NCI-H128 (cell line): ENCODE measurements at regions not wholly inside any gene's neighbourhood (a gene's known extent, or its start where the extent isn't known, plus 50 kb on each side); places are given as distances from the start of the nearest gene placed in this dataset.
A peak's percentile ranks its signal among the peaks of the same experiment; 100 is the strongest.

Experiments used
- DNase-seq: peaks from one replicate; lab custom pipeline; 2025; ENCODE audit not compliant: unreplicated experiment; lab: John Stamatoyannopoulos, UW

GRCh38 chr6:98514796-98515195 is 319.6 kb upstream of the POU3F2 start:
- DNase-seq, result peak; percentile 80

DNA sequence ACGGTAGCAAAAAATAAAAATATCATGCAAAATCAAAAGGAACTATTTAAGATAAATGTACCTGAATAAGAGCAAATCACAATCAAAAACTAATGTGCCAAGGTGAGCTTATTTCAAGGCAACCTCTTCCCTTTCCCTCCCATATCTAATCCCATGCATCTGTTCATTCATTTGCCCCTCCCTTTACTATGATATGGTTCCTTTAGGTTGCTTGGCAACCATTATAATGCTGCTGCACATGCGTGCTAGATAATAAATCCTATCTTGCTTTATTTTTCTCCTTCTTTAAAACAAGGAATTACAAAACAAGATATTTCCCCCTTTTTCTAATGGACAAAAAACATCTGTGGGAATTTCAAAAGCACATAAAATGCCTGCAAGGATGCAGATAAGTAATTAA is 318.2 kb upstream of the POU3F2 start:
- DNase-seq, result no peak

DNA sequence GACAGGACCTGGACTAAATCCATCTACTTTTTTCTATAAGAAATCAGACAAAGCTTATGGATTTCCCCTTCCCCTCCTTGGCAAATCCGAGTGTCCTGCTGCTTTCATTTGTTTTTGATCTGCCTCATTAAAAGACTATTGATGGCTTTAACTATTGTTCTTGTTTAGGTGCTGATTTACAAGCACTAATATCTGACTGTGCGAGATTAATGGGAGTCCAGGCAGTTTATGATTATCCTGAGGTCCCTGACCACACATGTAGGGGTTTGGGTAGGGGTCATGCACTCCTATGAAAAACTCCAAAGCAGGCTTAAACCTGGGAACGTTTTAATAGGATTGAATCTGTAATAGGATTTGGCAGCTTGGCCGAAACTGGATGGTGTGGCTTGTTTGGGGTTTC is 317.5 kb upstream of the POU3F2 start:
- no peak for DNase-seq

DNA sequence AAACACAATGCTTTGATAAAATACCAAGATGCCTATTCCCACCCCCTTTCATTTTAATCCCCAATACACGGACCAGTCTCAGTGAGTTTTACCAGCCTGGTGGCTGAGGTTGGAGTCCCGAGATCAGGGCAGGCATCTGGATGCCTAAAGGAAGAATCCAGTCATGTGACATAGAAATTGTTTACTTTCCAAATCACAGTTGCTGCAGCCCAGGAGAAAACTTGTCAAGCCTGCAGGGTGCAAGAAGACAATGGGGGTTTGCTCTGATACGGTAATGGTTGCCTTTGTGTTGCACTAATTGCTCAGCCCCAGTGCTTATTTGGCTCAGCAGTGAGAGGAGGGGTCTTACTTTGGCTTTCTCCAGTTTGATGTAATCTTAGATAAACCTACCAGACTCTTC is 308.5 kb upstream of the POU3F2 start:
- no peak for DNase-seq

- DNase-seq, result peak; percentile 20
Observed at GRCh38 chr6:98526465-98526864, 307.9 kb upstream of the POU3F2 start.

- no peak for DNase-seq
Observed at GRCh38 chr6:98529364-98529763, 305.0 kb upstream of the POU3F2 start.

- no peak for DNase-seq
Observed at GRCh38 chr6:98530732-98531131, 303.6 kb upstream of the POU3F2 start.

DNA sequence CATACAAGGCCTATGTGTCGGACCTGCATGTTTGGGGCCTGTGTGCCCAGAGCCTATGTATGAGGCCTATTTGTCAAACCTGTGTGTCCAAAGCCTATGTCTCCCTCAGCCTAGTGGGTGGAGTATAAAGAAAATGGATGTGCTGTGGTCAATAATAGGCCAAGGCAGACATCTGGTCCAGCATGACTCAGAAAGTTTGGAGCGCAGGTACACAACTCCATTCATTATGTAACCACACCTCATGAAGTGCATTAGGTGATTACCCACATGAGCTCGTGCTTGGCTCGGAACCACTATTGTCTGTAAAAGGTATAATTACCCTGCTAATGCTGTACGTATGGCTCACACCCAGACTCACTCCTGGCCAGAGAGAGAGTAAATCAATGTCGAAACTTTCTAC is 302.4 kb upstream of the POU3F2 start:
- no peak for DNase-seq

GRCh38 chr6:98539741-98540140 is 294.6 kb upstream of the POU3F2 start:
- DNase-seq, result no peak

DNA sequence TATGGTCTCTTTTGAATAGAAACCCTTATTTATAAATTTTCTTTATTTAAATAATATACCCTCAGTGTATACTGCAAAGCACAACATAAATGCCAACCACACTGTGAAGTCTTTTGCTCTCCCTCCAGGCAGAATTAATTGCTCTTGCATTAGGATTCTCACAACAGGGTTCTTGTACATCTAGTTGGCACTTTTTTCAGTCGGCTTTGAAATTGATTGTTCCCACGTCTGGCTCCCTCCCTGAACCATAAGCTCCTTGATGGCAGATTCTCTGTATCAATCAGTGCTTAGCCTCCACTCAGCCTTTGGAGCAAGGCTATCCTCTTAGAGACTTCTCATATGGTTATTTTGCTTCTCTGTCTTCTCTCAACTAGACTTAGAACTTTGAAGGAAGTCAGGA is 288.0 kb upstream of the POU3F2 start:
- no peak for DNase-seq

- no peak for DNase-seq
Observed at GRCh38 chr6:98547151-98547550, 287.2 kb upstream of the POU3F2 start.

GRCh38 chr6:98547634-98548033 is 286.7 kb upstream of the POU3F2 start:
- DNase-seq, result no peak

DNA sequence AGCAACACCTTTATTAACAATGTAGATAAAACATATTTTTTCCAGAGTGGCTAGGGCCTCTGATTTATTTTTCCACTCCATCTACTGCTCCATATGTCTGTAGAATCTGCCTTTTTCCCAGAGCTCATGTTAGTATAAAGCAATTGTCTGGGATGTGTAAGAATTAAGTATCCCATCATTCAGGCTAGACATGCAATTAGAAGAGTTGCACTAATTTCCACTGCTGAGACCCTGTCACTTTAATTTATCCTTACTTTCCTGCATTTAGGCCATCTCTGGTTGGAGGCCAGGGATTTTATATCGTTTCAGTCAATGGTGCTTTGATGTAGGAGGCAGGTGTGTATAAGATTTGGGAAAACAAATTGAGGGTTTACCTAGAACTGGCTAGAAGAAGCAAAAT is 286.1 kb upstream of the POU3F2 start:
- no peak for DNase-seq

GRCh38 chr6:98560418-98560817 is 274.0 kb upstream of the POU3F2 start:
- no peak for DNase-seq

DNA sequence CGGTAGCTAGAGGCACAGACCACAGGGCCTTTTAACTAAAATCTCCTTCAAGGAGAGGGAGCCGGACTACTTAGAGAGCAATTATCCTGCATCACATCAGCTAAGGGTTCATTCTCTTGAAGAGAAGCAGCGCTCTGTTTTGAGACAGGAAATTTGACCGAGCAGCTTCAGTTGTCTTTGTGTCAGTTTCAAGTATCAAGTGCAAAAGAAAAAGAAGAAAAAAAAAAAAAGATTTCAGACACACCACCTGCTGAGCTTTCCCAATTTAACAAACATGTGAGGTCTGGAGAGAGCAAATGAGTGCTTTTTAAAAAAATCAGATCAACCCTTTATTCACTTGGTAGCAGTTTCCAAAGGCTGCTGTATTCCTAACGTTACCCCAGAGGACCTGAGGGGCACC is 273.5 kb upstream of the POU3F2 start:
- no peak for DNase-seq

GRCh38 chr6:98566126-98566525 is 268.2 kb upstream of the POU3F2 start:
- DNase-seq, result no peak

- DNase-seq, result no peak
Observed at GRCh38 chr6:98572579-98572978, 261.8 kb upstream of the POU3F2 start.

DNA sequence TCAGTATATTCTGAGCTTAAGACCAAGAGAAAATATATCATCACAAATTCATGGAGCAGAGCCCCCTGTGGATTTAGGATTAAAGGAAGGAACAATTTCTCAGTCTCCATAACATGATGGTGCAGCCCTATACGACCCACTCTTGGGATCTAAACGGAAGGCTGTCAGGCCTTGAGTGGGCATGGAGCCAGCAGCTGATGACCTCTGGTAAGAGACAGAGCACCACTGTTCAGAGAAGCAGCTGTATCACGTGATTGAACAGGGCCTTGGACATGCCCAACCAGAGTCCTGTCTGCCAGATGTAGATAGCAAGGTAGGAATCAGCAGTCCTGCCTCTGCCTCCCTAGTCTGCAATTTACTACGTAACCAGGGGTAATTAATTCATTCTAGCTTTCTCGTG is 259.4 kb upstream of the POU3F2 start:
- no peak for DNase-seq

GRCh38 chr6:98576791-98577190 is 257.6 kb upstream of the POU3F2 start:
- no peak for DNase-seq

DNA sequence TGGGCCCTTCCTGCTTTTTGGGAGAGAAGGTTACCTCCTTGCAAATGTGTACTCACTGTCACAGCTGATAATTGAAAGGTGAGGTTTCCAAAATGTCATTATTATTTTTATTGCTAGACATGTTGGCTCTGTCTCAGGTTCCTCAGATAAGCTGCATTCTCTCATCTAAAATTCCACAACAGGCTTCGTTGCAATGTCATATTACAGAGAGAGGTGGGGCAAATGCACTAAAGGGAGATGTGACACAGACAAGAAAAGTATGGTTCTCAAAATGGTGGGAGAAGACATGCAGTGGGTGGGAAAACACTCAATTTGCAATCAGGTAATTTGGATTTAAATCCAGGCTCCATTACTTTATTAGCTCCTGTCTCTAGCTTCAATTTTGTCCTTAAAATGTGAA is 256.4 kb upstream of the POU3F2 start:
- no peak for DNase-seq

GRCh38 chr6:98579079-98579478 is 255.3 kb upstream of the POU3F2 start:
- no peak for DNase-seq

- no peak for DNase-seq
Observed at GRCh38 chr6:98579941-98580340, 254.4 kb upstream of the POU3F2 start.

- DNase-seq, result no peak
Observed at GRCh38 chr6:98581705-98582104, 252.7 kb upstream of the POU3F2 start.

- no peak for DNase-seq
Observed at GRCh38 chr6:98583506-98583905, 250.9 kb upstream of the POU3F2 start.
